ENCODE measurements at regions not wholly inside any gene's neighbourhood (a gene's known extent, or its start where the extent isn't known, plus 50 kb on each side); places are given as distances from the start of the nearest gene placed in this dataset.

DNA sequence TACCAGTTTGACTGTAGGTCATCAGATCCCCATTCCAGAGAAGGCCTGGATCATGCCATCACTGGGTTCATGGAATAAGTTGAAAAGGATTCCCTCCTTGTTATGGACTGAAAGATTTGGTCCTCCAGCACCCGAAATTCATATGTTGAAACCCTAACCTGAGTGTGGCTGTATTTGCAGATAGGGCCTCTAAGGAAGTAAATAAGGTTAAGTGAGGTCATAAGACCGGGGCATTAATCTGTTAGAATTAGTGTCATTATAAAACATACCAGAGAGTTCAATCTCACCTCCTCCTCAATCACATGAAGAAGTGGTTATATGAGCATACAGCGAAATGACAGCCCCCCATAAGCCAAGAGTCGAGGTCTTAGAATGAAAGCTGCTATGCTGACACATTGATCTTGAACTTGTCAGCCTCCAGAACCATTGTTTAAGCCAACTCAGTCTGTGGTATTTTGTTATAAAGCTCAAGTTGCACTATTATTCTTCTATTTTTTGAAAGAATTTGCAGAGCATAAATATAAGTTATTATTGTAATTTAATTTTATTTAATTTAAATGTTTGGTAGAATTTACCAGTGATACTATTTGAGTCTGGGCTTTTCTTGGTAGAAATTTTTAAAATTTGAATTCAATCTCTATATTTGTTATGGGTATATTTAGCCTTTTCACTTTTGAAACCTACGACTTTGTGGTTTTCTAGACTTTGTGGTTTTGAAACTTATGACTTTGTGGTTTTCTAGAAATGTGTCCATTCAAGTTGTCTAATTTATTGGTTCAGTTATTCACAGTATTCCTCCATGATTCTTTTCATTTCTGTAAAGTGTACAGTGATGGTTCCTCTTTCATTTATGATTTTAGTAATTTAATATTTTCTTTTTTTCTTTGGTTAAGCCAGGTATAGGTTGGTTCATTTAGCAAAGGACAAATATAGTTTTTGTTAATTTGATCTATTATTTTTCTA, 1206.7 kb upstream of the CDH2 start:
- Mint-ChIP-seq H3K4me1 (no peaks in the 10 kb centered on the region), H3K36me3 (ENCODE audit: insufficient read depth in 1 of 3, low read depth in 3 of 3) (no peaks in the 10 kb centered on the region), H3K4me3 (no peak overlapping the region), H3K9me3 (no peaks in the 10 kb centered on the region), H3K27me3 (ENCODE audit: low read depth) (no peaks in the 10 kb centered on the region), H3K27ac (no peak overlapping the region)
- Histone ChIP-seq H3K27ac (ENCODE audit: insufficient read length, low read depth, low read length) (no peak overlapping the region), H3K4me1 (ENCODE audit: insufficient read depth, low read length) (no peaks in the 10 kb centered on the region), H2BK15ac (ENCODE audit: low read depth, low read length) (no peak overlapping the region), H3K4me2 (ENCODE audit: insufficient read depth, insufficient read length, low read length) (no peak overlapping the region), H3K23ac (ENCODE audit: insufficient read length, low read depth, low read length) (no peak overlapping the region), H3K23me2 (ENCODE audit: insufficient read length, low read depth, low read length, poor library complexity, severe bottlenecking) (no peaks in the 10 kb centered on the region), H2BK120ac (ENCODE audit: low read depth, low read length, poor library complexity, severe bottlenecking) (no peak overlapping the region), H3K14ac (ENCODE audit: insufficient read depth, low read length) (no peak overlapping the region), H3K4ac (ENCODE audit: low read depth, low read length) (no peak overlapping the region), H3T11ph (ENCODE audit: low read length) (no peak overlapping the region), H4K8ac (replicated peaks; ENCODE audit: insufficient read length, low read depth, low read length) (no peak overlapping the region), H2BK12ac (ENCODE audit: insufficient read length, low read depth, low read length) (no peak overlapping the region), H2BK5ac (ENCODE audit: insufficient read length, low read length) (no peak overlapping the region), H3K18ac (ENCODE audit: insufficient read length, low read depth, low read length) (no peak overlapping the region), H3K79me1 (ENCODE audit: insufficient read depth, low read depth, low read length, poor library complexity, severe bottlenecking) (no peaks in the 10 kb centered on the region), H3K79me2 (ENCODE audit: insufficient read depth, low read length) (no peaks in the 10 kb centered on the region), H2AK5ac (ENCODE audit: insufficient read length, low read length) (no peak overlapping the region), H4K5ac (ENCODE audit: insufficient read length, low read depth, low read length) (no peak overlapping the region), H3K56ac (ENCODE audit: insufficient read length, low read depth, low read length) (no peak overlapping the region), H4K20me1 (ENCODE audit: control insufficient read depth, insufficient read depth, insufficient read length) (no peaks in the 10 kb centered on the region), H2BK20ac (ENCODE audit: low read depth, low read length, poor library complexity, severe bottlenecking) (no peak overlapping the region), H4K91ac (ENCODE audit: insufficient read length, low read depth, low read length) (no peak overlapping the region), H3K27me3 (ENCODE audit: insufficient read depth, low read length) (no peaks in the 10 kb centered on the region), H3K9ac (ENCODE audit: extremely low read depth, insufficient read length, low read length) (no peak overlapping the region), H2AFZ (ENCODE audit: low read length) (no peak overlapping the region), H3K9me3 (ENCODE audit: control insufficient read depth, low read depth, low read length) (no peaks in the 10 kb centered on the region)
- WGBS (ENCODE audit: extremely low coverage, insufficient read length, low lambda C conversion rate) = no CpG with 5 or more reads among the region's 5 CpGs
- TF ChIP-seq, protein P1, sequence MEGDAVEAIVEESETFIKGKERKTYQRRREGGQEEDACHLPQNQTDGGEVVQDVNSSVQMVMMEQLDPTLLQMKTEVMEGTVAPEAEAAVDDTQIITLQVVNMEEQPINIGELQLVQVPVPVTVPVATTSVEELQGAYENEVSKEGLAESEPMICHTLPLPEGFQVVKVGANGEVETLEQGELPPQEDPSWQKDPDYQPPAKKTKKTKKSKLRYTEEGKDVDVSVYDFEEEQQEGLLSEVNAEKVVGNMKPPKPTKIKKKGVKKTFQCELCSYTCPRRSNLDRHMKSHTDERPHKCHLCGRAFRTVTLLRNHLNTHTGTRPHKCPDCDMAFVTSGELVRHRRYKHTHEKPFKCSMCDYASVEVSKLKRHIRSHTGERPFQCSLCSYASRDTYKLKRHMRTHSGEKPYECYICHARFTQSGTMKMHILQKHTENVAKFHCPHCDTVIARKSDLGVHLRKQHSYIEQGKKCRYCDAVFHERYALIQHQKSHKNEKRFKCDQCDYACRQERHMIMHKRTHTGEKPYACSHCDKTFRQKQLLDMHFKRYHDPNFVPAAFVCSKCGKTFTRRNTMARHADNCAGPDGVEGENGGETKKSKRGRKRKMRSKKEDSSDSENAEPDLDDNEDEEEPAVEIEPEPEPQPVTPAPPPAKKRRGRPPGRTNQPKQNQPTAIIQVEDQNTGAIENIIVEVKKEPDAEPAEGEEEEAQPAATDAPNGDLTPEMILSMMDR (conservative IDR thresholded peaks at IDR 0.05) = no peak
- DNase-seq = no peak
